ENCODE measurements at regions not wholly inside any gene's neighbourhood (a gene's known extent, or its start where the extent isn't known, plus 50 kb on each side); places are given as distances from the start of the nearest gene placed in this dataset.

GRCh38 chr15:56813995-56814394, 80.7 kb upstream of the ZNF280D start:
- TF ChIP-seq CTCF (IDR thresholded peaks at IDR 0.05; ENCODE audit: extremely low read depth, insufficient read depth, missing control alignments) = no peak
- in situ Hi-C loops (cut with MboI; ENCODE audit: low pct_unique_long_range_greater_than_20kb, low sequenced_read_pairs, unreplicated experiment) = no loop called here
- DNase-seq (ENCODE audit: low spot score) = no peak

- in situ Hi-C loops (cut with MboI; ENCODE audit: low pct_unique_long_range_greater_than_20kb, low sequenced_read_pairs, unreplicated experiment) = no loop called here
- no peak for DNase-seq (ENCODE audit: low spot score)
- TF ChIP-seq CTCF (IDR thresholded peaks at IDR 0.05; ENCODE audit: extremely low read depth, insufficient read depth, missing control alignments) = no peak
Measured at GRCh38 chr15:56812961-56813360, 79.7 kb upstream of the ZNF280D start.

- TF ChIP-seq CTCF (IDR thresholded peaks at IDR 0.05; ENCODE audit: extremely low read depth, insufficient read depth, missing control alignments) = no peak
- DNase-seq (ENCODE audit: low spot score) = no peak
- in situ Hi-C loops (cut with MboI; ENCODE audit: low pct_unique_long_range_greater_than_20kb, low sequenced_read_pairs, unreplicated experiment) = no loop called here
Measured at GRCh38 chr15:56812221-56812620, 78.9 kb upstream of the ZNF280D start.

- TF ChIP-seq CTCF (IDR thresholded peaks at IDR 0.05; ENCODE audit: extremely low read depth, insufficient read depth, missing control alignments) = no peak
- in situ Hi-C loops (cut with MboI; ENCODE audit: low pct_unique_long_range_greater_than_20kb, low sequenced_read_pairs, unreplicated experiment) = no loop called here
- no peak for DNase-seq (ENCODE audit: low spot score)
Measured at GRCh38 chr15:56811586-56811985, 78.3 kb upstream of the ZNF280D start.

- in situ Hi-C loops (cut with MboI; ENCODE audit: low pct_unique_long_range_greater_than_20kb, low sequenced_read_pairs, unreplicated experiment) = no loop called here
- no peak for DNase-seq (ENCODE audit: low spot score)
- TF ChIP-seq CTCF (IDR thresholded peaks at IDR 0.05; ENCODE audit: extremely low read depth, insufficient read depth, missing control alignments) = no peak
Measured at GRCh38 chr15:56808160-56808559, 74.9 kb upstream of the ZNF280D start.

GRCh38 chr15:56806148-56806536, 72.8 kb upstream of the ZNF280D start:
- no peak for DNase-seq (ENCODE audit: low spot score)
- TF ChIP-seq CTCF (IDR thresholded peaks at IDR 0.05; ENCODE audit: extremely low read depth, insufficient read depth, missing control alignments) = no peak
- in situ Hi-C loops (cut with MboI; ENCODE audit: low pct_unique_long_range_greater_than_20kb, low sequenced_read_pairs, unreplicated experiment) = no loop called here

Measured in GM13977 (cell line).